HS-27A (cell line): ENCODE measurements at regions not wholly inside any gene's neighbourhood (a gene's known extent, or its start where the extent isn't known, plus 50 kb on each side); places are given as distances from the start of the nearest gene placed in this dataset.
"Not testable (repeated sequence)": the region's sequence is repeated elsewhere in the genome, so short reads cannot be mapped to it uniquely, and the experiment has no call there.

ENCODE experiments used
- DNase-seq: peaks from one replicate; pipeline ENCODE4 v3.0.0-alpha.2; 2012; ENCODE audit warnings: low read depth, missing footprints

- no peak for DNase-seq
These were observed 655.4 kb upstream of the SLIT2 start for GRCh38 chr4:19596342-19596741.

DNA sequence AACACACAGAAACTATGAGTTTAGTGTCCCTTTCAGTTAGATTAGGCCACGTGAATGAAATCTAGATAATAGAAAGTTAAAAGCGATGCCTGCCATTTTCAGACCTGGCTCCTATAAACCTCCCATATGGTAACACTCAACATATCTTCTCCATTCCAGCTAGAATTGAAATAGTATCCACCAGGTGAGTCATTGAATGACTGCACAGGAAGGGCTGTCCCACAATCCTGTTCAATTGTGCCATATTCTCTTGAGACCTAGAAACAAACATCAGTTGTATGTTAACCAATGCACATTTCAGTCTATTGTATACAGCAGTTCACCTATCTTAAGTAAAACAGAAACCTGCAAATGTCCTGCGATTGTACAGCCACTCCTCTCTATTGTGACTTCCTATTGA, 659.3 kb upstream of the SLIT2 start:
- DNase-seq: no peak

GRCh38 chr4:19583827-19584569, 667.7 kb upstream of the SLIT2 start:
- no peak for DNase-seq

DNA sequence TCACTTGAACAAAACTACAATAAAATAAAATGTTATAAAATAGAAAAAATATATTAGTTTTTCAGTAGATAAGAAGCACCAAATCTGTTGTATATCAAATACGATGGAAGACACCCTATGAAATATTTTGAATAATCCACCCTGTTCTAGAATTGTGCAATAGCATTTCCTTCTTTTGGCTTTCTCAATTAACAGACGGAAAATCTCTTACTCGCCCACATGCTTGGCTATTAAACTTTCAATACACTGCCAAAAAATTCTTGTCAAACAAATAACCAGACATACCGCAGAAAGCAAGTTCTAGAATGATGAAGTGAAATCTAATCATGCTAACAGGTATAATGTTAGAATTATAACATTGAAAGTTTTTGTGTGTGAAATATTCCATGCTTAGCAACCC, 671.6 kb upstream of the SLIT2 start:
- no peak for DNase-seq

- no peak for DNase-seq
These were observed 672.1 kb upstream of the SLIT2 start for GRCh38 chr4:19579608-19580007.

DNA sequence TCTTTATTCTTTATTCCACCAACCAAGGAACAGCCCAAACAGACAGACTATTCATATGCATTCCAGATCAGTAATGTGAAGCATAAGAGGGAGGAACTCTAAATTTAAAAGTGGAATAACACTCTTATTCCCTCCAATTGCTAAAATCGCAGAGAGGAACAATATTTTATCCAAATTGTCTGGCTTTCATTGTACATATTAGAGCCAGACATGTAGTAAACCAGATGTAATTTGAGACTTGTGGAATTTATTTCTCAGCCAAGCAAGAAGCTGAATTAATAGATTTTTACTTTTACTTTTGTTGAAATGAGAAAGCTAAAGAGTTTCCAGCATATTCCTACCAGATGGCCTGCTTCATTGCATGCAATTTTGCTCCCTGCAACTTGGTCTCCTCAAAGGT, 674.6 kb upstream of the SLIT2 start:
- DNase-seq: no peak

DNA sequence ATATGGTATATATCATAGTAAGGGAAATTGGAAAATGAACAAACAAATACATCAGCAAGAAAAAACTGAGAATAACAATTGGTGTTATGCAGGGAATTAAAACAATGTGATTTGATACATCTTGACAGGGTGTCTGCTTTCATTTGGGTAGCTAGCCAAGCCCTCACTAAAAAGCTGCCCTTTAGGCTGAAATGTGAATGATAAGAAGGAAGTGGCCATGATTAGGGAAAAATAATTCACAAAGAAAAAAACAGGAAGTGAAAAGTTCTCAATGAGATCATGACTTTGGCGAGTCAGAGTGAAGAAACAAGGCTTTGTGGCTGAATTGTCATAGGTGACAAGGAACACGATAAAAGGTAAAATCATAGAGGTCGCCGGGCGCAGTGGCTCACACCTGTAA, 675.8 kb upstream of the SLIT2 start:
- no peak for DNase-seq

DNA sequence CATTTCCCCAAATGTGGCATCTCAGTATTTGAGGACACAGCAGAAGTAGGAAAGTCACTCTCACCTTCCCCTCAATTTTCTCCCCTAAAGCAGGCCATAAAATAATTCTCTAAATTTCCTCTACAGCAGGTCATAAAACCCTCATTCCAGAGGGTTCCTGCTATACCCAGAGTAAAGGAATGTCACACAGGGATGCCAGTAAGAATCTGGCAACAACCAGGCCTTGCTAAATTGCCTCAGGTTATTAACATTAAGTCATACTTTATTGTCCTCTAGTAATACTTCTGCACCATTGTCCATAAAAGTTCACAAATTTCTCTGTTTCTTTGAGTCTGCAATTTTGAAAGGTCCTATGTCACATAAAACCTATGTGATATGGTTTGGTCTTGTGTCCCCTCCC, 685.7 kb upstream of the SLIT2 start:
- DNase-seq: no peak

- DNase-seq: no peak
These were observed 689.2 kb upstream of the SLIT2 start for GRCh38 chr4:19562456-19562855.

DNA sequence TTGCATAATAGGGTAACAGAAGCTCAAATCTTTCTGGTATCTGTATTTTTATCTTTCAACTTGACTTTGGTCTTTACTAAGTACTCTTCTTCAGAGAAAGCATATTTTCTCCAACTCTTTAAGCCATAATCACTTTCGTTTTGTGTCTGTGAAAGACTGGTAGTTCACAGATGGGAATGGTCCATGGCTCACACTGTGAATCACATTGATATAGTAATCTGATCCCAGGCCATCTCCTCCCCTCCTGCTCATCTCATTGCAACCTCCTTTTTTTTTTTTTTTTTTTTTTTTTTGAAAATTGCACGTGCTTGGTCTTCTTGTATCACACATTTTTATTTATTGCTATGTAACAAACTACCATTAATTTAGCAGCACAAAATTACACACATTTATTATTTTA, 694.5 kb upstream of the SLIT2 start:
- no peak for DNase-seq

GRCh38 chr4:19556276-19556675, 695.4 kb upstream of the SLIT2 start:
- not testable (repeated sequence) for DNase-seq

GRCh38 chr4:19547463-19547862, 704.2 kb upstream of the SLIT2 start:
- no peak for DNase-seq

- DNase-seq: no peak
These were observed 707.1 kb upstream of the SLIT2 start for GRCh38 chr4:19544446-19545125.

DNA sequence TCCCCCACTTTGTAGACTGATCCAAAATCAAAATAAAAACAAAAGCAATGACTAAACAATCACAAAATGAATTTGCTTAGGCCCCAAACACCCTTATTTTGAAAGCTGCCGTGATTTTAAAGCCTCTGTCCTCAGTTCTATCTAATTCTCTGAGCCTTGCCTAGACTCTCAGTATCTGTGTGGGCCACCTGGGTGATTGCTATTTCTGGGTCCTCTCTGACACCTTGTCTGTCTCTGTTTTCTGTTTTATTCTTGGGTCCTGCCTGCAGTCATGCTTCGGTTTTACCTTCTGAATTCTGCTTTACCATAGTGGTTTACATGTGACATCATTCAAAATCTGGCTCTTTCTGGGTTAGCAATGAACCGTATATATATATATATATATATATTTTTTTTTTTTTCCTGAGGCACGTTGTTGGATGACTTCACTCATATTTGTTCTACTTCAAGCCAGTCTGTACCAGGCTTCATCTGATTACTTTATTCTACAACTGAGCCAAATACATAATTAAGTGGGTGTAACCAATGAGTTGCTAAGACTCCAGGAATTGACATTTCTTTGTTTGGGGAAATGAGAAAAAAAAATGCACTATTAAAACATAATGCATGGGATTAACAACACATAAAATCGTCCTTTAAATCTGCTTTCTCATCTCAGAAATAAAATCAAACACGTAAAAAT, 710.7 kb upstream of the SLIT2 start:
- DNase-seq: no peak

GRCh38 chr4:19539201-19539600, 712.5 kb upstream of the SLIT2 start:
- no peak for DNase-seq

DNA sequence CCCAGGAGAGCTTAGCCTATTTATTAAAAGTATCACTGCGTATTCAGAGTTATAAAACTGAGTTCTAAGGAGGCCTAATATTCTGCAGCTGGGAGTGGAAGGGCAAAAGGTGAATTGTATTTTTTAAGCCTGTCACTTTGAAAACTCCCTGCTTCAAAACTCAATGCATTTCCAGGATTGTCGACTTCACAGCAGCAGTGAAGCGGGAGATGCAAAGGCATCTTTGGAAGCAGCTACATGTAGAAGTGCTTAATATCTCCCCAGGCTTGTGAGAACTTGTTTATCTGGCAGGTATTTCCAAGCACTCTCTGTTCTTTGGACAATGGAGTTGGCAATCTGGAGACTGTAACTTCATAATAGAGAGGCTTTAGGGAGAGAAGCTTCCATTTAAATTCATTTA, 717.5 kb upstream of the SLIT2 start:
- DNase-seq: no peak

DNA sequence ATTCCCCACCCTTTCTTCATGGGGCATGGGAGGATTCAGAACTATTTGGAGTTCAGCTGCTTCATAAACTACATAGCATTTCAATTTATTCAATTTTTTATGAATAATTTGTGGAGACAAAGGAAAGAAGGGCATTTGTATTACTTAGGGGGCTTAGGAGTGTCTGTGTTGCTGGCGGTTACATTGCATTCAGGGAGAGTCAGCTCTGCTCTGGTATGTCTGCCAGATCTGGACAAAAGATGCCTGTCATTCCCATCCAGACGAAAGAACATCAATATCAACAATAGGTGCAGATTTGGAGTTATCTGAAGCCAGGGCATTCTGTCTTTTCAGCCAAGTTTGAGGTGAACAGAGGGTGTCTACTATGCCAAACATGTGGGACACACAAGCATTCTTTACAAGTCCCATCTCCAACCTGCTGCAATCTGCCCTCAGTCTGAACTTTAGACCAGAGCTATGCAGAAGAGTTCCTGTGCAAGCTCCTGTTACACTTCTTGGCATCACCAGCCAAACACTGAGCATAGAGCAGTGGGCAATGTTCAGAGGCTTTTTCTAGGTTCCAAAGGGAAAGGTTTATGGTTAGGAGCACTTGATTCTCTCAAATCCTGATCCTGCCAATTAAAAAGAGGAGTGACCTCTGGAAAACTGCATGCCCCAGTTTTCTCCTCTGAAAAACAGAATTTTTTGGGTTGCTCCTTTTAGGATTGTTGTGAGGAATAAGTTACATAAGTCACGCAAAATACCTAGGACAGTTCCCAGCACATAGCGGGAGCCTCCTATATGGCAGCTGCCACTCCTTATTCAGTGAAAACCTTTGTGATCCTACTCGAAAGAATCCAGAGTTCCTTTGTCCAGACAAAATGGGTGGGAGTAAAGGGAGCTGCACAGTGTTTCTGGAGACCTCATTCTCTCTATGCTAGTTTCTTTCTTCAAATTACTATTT, 719.5 kb upstream of the SLIT2 start:
- DNase-seq: no peak

DNA sequence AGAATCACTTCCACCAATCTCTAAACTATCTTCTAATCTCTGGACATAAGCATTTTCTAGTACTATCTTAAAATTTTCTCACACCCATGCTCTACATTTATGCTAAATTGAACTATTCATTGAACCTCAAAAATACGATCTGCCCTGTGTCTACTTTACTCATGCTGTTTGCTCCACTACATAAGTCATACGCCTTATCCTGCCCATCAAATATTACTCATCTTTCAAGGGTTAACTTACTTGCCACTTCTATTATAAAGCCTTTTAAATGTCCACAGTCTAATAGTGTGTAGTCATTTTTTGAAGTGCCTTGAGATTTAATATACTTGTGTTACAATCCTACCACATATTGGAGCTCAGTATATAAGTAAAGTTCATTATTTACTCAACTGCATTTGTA, 727.7 kb upstream of the SLIT2 start:
- DNase-seq: no peak

- no peak for DNase-seq
These were observed 728.7 kb upstream of the SLIT2 start for GRCh38 chr4:19522966-19523365.

DNA sequence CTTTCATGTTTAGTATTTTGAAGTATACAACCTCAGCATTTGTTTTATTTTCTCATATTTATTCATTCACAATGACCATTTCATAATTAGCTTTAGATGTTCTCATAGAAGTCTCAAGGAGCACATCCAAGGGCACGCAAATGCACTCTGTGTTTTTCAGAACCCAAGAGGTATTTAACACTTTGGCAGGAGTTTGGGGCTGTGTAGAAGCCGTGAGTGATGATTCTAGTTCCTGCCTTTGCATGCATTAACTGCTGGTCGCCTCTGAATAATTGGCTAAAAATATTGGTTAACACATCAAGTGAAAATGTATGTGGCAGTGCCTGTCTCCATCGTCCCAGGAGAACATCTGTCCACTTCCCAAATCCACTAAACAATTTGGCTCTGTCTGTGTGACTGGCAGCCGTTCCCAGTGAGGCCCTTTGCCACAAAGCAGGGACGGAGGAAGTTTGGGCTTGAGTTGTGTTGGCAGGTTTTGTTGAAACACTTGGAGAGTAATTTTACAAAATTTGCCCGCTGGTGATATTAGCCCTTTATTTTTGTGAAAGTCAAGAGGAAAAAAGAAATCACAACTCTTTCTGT, 730.7 kb upstream of the SLIT2 start:
- no peak for DNase-seq

DNA sequence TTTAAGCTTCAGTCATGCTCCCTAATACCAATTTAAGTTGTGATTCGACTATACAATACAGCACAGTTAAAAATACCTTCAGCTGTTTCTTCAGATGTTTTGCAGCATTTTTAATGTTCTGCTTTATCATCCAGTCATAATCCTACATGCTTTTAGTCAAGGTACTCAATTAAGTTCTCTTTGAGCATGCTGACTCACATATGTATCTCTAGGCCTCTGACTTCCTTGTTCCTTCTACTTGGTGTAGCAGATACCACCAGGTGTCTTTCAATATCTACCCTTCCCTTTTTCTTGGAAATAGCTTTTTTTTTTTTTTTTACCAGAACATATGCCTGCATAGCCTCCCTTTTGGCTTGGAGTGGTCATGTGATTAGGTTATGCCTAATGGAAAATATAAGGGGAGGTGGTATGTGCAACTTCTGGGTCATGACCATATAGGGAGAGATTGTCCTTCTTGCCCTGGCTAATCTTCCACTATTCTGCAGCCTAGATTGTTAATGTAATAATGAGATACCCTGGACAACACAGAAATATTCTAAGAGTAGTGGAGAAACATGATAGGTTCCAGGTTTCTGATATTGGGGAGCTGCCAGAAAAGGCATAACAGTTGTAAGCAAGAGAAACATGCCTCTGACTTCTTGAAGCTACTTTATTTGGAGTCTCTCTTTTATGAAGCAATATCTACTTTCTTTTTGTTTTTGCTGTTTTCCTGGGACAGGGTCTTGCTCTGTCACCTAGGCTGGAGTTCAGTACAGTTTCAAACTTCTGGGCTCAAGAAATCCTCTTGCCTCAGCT, 737.2 kb upstream of the SLIT2 start:
- DNase-seq: no peak
